ENCODE measurements at regions not wholly inside any gene's neighbourhood (a gene's known extent, or its start where the extent isn't known, plus 50 kb on each side); places are given as distances from the start of the nearest gene placed in this dataset.

GRCh38 chrX:39049975-39050374, 248.7 kb downstream of the MID1IP1 start:
- TF ChIP-seq POLR2AphosphoS5 (IDR thresholded peaks at IDR 0.05) (no peak), REST (IDR thresholded peaks at IDR 0.05; ENCODE audit: borderline replicate concordance) (no peak), EZH2 (IDR thresholded peaks at IDR 0.05; ENCODE audit: borderline replicate concordance, insufficient read depth, low read length, poor library complexity, severe bottlenecking) (no peak)
